Endodermal cell (in vitro differentiated cells): ENCODE measurements at regions not wholly inside any gene's neighbourhood (a gene's known extent, or its start where the extent isn't known, plus 50 kb on each side); places are given as distances from the start of the nearest gene placed in this dataset.

Experiments
- DNase-seq: peaks from one replicate; pipeline ENCODE4 v3.0.0-alpha.2; 2017
- H3K27ac ChIP-seq: 2 replicates; pipeline ENCODE4 v1.5.1; 2013; ENCODE audit warnings: mild to moderate bottlenecking, low read depth, low read length, moderate library complexity
- H3K27me3 ChIP-seq: 2 replicates; pipeline ENCODE4 v1.6.1; 2013; ENCODE audit warnings: mild to moderate bottlenecking, low read length, moderate library complexity; ENCODE audit not compliant: insufficient read depth, control insufficient read depth, poor library complexity, severe bottlenecking
- H3K36me3 ChIP-seq: 2 replicates; pipeline ENCODE4 v1.7.0; 2013; ENCODE audit warnings: mild to moderate bottlenecking, low read length, moderate library complexity; ENCODE audit not compliant: control insufficient read depth, insufficient read depth
- H3K4me1 ChIP-seq: one replicate; pipeline ENCODE4 v1.7.0; 2013; ENCODE audit warnings: low read length; ENCODE audit not compliant: control insufficient read depth, insufficient read depth
- H3K4me3 ChIP-seq: 2 replicates; pipeline ENCODE4 v1.5.1; 2013; ENCODE audit warnings: mild to moderate bottlenecking, low read length, moderate library complexity
- H3K9ac ChIP-seq: 2 replicates; pipeline ENCODE4 v1.6.1; 2013; ENCODE audit warnings: mild to moderate bottlenecking, low read length, moderate library complexity; ENCODE audit not compliant: poor library complexity, severe bottlenecking; ENCODE audit errors: extremely low read depth
- H3K9me3 ChIP-seq: 2 replicates; pipeline ENCODE4 v1.6.1; 2013; ENCODE audit warnings: mild to moderate bottlenecking, low read length, moderate library complexity; ENCODE audit not compliant: control insufficient read depth
- H3K27ac Mint-ChIP-seq: 2 replicates; pipeline ENCODE4 v1.8.0; 2020; ENCODE audit warnings: mixed read lengths
- H3K27me3 Mint-ChIP-seq: 2 replicates; pipeline ENCODE4 v1.8.0; 2021; ENCODE audit warnings: mild to moderate bottlenecking, mixed read lengths; ENCODE audit not compliant: insufficient read depth
- H3K36me3 Mint-ChIP-seq: 2 replicates; pipeline ENCODE4 v1.8.0; 2020; ENCODE audit warnings: low read depth, mixed read lengths
- H3K4me1 Mint-ChIP-seq: 2 replicates; pipeline ENCODE4 v1.8.0; 2020; ENCODE audit warnings: mixed read lengths
- H3K4me3 Mint-ChIP-seq: 2 replicates; pipeline ENCODE4 v1.8.0; 2020; ENCODE audit warnings: mild to moderate bottlenecking, moderate library complexity, mixed read lengths
- H3K9me3 Mint-ChIP-seq: 2 replicates; pipeline ENCODE4 v1.8.0; 2020; ENCODE audit warnings: mild to moderate bottlenecking, mixed read lengths
- WGBS, 2 experiments: methylation state at CpG; one replicate each; pipeline versions ENCODE4 v1.1.5 to v1.1.7; 2013; ENCODE audit warnings: missing lambda C conversion rate in 2 of 2, mixed read lengths in 1 of 2; ENCODE audit not compliant: insufficient coverage in 1 of 2, insufficient read length in 1 of 2; 5-methylcytosine and 5-hydroxymethylcytosine counted together
- TF ChIP-seq, protein P1 (sequence below): fragments of 200-600 bp; sonication (generic); conservative IDR thresholded peaks from 2 replicates; pipeline ENCODE4 v1.5.0; 2021; ENCODE audit warnings: antibody characterized with exemption, mild to moderate bottlenecking

DNA sequence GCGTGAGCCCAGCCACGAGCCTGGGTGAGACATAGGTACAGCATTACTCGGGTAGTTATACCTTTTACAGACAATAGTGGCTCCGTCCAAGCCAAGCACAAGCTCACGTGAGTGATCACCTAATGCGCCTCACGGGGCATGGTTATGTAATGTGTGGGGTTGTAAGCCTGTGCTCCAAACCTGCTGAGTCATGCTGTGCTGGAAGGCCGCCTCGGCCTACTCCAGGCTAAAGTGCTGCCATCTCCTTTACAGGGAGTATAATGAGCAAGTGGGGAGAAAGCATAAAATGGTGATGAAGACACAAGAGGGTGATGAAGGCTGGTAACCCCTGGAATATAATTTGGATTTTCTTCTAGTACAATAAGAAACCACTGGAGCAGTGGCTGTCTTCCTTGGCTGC lies 175.8 kb upstream of the STT3B start:
- peak; percentile 55 for DNase-seq
- peak overlapping the region; percentile 70 for H3K27ac Mint-ChIP-seq
- no peak overlapping the region for H3K27ac ChIP-seq

GRCh38 chr3:31357451-31357850 lies 175.3 kb upstream of the STT3B start:
- Histone ChIP-seq H3K27ac (no peak overlapping the region), H3K36me3 (no peaks in the 10 kb centered on the region), H3K9ac (no peak overlapping the region), H3K4me3 (no peak overlapping the region), H3K9me3 (peaks cover 5% of the 10 kb centered on the region), H3K27me3 (no peaks in the 10 kb centered on the region), H3K4me1 (peaks cover 4% of the 10 kb centered on the region)
- Mint-ChIP-seq H3K9me3 (peaks cover 5% of the 10 kb centered on the region), H3K27ac (no peak overlapping the region), H3K36me3 (peaks cover 4% of the 10 kb centered on the region), H3K27me3 (no peaks in the 10 kb centered on the region), H3K4me3 (no peak overlapping the region), H3K4me1 (peaks cover 13% of the 10 kb centered on the region)
- TF ChIP-seq, protein P1, sequence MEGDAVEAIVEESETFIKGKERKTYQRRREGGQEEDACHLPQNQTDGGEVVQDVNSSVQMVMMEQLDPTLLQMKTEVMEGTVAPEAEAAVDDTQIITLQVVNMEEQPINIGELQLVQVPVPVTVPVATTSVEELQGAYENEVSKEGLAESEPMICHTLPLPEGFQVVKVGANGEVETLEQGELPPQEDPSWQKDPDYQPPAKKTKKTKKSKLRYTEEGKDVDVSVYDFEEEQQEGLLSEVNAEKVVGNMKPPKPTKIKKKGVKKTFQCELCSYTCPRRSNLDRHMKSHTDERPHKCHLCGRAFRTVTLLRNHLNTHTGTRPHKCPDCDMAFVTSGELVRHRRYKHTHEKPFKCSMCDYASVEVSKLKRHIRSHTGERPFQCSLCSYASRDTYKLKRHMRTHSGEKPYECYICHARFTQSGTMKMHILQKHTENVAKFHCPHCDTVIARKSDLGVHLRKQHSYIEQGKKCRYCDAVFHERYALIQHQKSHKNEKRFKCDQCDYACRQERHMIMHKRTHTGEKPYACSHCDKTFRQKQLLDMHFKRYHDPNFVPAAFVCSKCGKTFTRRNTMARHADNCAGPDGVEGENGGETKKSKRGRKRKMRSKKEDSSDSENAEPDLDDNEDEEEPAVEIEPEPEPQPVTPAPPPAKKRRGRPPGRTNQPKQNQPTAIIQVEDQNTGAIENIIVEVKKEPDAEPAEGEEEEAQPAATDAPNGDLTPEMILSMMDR = no peak
- WGBS, 2 experiments = 92 to 100% methylated on average over 1 to 2 of the region's 2 CpGs
- no peak for DNase-seq

More for the DNA sequence above, 175.8 kb upstream of the STT3B start:
- H3K27me3 ChIP-seq = no peaks in the 10 kb centered on the region
- TF ChIP-seq, protein P1 = no peak
- no peak overlapping the region for H3K4me3 Mint-ChIP-seq
- 92 to 97% methylated on average over 6 to 9 of the region's 9 CpGs for WGBS, 2 experiments
- H3K4me1 Mint-ChIP-seq = peaks cover 13% of the 10 kb centered on the region
- H3K27me3 Mint-ChIP-seq = no peaks in the 10 kb centered on the region
- H3K9ac ChIP-seq = no peak overlapping the region
- peaks cover 5% of the 10 kb centered on the region for H3K9me3 Mint-ChIP-seq
- no peaks in the 10 kb centered on the region for H3K36me3 ChIP-seq
- H3K9me3 ChIP-seq = peaks cover 5% of the 10 kb centered on the region
- peaks cover 4% of the 10 kb centered on the region for H3K36me3 Mint-ChIP-seq
- H3K4me3 ChIP-seq = no peak overlapping the region
- peaks cover 4% of the 10 kb centered on the region for H3K4me1 ChIP-seq

DNA sequence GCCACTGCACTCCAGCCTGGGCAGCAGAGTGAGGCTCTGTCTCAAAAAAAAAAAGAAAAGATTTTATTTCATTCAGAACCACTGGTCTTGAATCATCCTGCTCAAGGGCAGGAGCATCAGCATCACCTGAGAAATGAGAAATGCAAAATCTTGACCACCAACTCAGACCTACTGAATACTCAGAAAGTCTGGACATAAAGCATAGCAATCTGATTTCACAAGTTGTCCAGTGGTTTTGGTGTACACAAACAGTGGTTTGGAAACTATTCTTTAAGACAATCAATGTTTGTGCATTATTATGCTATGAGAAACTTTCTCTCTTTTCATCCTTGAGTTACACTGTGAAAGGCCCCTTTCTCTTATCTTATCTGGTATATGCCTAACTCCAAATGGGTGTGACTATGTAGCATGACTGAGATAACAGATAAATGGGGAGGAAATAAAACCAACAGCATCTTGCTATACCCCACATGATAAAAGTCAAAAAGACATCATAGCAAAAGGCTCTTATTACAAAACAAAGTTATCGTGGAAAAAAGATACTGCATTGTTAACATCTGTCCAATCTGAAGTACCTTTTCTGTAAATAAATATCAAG lies 174.2 kb upstream of the STT3B start:
- WGBS, 2 experiments = 89 to 100% methylated on average over 1 of the region's 1 CpG
- H3K36me3 Mint-ChIP-seq = peaks cover 4% of the 10 kb centered on the region
- DNase-seq = no peak
- no peaks in the 10 kb centered on the region for H3K36me3 ChIP-seq
- no peaks in the 10 kb centered on the region for H3K27me3 ChIP-seq
- no peaks in the 10 kb centered on the region for H3K27me3 Mint-ChIP-seq
- H3K4me1 ChIP-seq = peaks cover 4% of the 10 kb centered on the region
- TF ChIP-seq, protein P1 = no peak
- no peak overlapping the region for H3K9ac ChIP-seq
- no peak overlapping the region for H3K4me3 ChIP-seq
- no peak overlapping the region for H3K4me3 Mint-ChIP-seq
- H3K27ac Mint-ChIP-seq = no peak overlapping the region
- H3K9me3 Mint-ChIP-seq = peaks cover 5% of the 10 kb centered on the region
- peaks cover 5% of the 10 kb centered on the region for H3K9me3 ChIP-seq
- H3K4me1 Mint-ChIP-seq = peaks cover 13% of the 10 kb centered on the region
- H3K27ac ChIP-seq = no peak overlapping the region
